ENCODE measurements at regions not wholly inside any gene's neighbourhood (a gene's known extent, or its start where the extent isn't known, plus 50 kb on each side); places are given as distances from the start of the nearest gene placed in this dataset.

DNA sequence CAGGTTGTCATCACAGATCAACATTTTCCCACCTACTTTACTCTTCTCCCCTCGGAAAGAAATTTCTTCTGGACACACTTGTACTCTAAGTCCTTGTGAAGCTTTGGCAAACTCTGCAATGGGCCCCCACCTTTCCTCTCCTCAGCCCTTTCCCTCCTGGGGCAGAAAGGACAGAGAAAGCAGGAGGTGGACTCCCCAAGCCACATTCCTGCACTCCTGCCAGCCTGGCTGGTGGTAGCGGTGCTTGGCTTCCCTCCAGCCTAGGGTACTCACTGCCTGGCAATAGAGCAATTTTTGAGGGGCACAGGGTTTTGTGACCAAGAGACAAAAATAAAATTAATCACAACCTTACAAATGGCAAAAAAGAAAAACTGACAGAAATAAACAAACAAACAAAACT lies 451.4 kb downstream of the ZSWIM6 start:
- FAIRE-seq (no peak), DNase-seq (ENCODE audit: low spot score) (no peak)

GRCh38 chr5:61784341-61784740 lies 452.3 kb downstream of the ZSWIM6 start:
- no peak for DNase-seq (ENCODE audit: low spot score)
- FAIRE-seq = no peak

- no peak for DNase-seq (ENCODE audit: low spot score)
- FAIRE-seq = no peak
These were observed 456.5 kb downstream of the ZSWIM6 start for GRCh38 chr5:61788548-61788947.

- DNase-seq (ENCODE audit: low spot score) (no peak), FAIRE-seq (no peak)
These were observed 457.9 kb downstream of the ZSWIM6 start for GRCh38 chr5:61790007-61790406.

DNA sequence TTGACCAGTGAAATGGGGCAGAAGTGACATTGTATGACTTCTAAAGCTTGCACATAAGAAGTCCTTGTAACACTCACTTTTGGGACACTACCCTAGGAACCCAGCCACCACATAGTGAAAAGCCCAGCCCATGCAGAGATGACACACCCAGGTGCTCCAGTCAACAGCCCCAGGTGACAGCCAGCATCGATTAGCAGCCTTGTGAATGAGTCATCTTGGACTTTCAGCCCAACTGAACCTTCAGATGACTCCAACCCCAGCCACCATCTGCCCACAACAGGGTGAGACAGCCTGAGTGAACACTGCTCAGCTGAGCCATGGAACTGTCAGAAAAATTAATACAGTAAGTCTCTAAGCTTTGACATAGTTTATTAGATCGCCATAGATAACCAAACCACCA lies 458.6 kb downstream of the ZSWIM6 start:
- FAIRE-seq (no peak), DNase-seq (ENCODE audit: low spot score) (peak; percentile 19)

DNA sequence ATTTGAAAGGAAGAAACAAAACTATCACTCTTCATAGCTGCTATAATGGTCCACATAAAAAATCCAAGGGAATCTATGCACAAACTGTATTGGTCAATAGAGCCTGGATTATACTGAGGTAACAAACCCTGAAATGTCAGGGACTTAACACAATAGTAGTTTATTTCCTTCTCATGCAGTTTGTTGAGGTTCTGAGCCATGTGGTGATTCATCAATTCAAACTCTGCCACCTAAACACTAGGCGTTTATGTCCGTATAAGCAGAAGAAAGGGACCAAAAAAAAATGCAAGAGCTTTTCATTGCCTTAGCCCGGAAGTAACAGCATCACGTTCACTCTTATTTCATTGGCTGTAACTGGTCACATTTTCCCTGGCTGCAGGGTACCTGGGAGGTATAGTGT lies 464.7 kb downstream of the ZSWIM6 start:
- no peak for DNase-seq (ENCODE audit: low spot score)
- FAIRE-seq = no peak

DNA sequence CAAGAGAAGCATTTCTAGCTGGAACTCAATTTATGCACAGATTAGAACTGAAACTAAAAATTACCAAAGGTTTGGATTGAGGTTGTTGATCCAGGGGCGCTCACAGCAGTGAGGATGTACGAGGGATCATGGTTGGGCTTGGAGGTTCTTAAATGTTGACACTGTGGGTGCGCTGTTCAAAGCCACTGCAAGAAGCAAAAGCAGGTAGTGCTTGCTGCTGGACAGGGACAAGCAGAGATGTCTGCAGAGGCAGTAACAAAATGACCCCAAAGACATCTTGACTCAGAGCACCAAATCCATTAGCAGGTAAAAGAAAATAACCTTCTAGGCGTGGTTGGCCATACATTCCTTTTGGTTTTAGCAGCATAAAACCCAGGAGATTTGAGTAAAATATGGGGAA lies 468.4 kb downstream of the ZSWIM6 start:
- FAIRE-seq (no peak), DNase-seq (ENCODE audit: low spot score) (no peak)

DNA sequence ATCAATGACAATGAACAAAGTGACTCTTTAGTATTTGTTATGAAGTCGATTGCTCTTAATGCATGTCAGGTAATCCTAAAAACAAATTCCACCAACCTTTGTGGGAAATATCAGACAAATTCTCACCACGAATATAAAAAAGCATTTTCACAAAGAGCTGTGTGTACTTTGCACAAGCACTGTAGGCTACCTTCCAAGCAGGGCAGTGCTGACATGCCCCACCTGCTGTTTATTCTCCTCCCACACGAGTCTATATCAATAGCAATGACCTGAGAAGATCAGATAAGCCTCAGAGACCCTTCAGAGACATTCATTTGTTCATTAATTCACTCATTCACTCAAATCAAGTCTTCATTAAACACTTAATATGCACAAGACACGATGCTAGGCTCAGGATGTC lies 469.1 kb downstream of the ZSWIM6 start:
- DNase-seq (ENCODE audit: low spot score) = no peak
- FAIRE-seq = no peak

GRCh38 chr5:61802456-61802855 lies 470.4 kb downstream of the ZSWIM6 start:
- DNase-seq (ENCODE audit: low spot score) (no peak), FAIRE-seq (no peak)

- DNase-seq (ENCODE audit: low spot score) (peak; percentile 75), FAIRE-seq (peak; percentile 86)
These were observed 473.0 kb downstream of the ZSWIM6 start for GRCh38 chr5:61805101-61805500.

DNA sequence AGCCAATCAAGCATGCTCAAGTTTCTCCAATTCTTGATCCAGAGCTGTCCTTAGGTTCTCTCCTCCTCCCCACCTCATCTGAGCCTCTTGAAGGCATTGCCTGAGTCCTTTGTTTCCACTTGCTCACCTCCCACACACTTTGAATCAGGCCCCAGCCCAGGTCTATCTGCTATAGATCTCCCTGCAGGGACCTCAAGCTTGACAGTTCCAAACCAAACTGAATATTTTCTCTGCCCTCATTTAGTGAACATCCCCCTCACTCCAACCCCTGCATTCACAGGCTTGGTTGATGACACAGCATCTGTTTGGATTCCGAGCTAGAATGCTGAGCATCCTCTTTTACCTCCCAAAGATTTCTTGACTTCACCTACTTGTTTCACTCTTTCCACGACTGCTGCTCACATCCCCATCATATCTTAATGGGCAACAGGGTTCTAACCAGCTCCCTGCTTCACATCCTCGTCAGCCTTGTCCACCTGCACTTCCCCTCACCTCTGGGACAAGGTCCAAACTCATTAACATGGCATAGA lies 474.5 kb downstream of the ZSWIM6 start:
- FAIRE-seq = no peak
- no peak for DNase-seq (ENCODE audit: low spot score)

DNA sequence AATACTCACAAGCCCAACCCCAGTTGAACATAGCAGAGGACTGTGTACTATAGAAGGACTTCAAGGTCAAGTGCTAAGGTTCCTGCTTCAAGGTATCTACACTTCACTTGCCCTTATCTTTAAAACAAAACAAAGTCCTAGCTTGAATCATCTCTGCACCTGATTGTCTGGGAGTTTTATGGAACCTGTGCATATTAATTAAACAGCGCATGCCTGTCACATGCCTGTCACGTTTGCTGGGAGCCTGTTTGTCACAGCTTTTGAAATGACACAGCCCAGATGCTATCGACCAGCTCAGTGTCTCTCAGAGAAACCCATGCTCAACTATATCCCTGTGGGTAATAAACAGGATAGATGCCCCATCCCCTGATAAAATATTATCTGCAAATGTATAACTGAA lies 476.0 kb downstream of the ZSWIM6 start:
- FAIRE-seq = no peak
- no peak for DNase-seq (ENCODE audit: low spot score)

DNA sequence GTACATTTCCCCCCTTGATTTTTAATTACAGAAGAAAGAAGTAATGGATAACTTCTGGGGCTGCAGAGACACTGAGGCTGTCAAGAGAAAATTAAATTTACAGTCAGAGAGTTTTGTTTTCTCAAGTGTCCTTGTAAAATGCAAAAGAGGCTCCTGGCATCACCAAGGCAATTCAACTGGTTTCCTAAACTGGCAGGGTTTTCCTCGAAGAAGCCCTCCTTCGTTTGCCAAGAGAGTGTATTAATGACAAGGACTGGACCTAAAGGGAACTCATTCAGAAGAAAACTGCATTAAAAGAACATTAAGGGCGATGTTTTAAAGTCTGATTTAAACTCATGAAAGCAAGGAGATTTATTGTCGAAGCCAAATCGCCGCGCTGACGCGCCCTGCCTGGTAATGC lies 476.9 kb downstream of the ZSWIM6 start:
- FAIRE-seq = no peak
- DNase-seq (ENCODE audit: low spot score) = no peak

DNA sequence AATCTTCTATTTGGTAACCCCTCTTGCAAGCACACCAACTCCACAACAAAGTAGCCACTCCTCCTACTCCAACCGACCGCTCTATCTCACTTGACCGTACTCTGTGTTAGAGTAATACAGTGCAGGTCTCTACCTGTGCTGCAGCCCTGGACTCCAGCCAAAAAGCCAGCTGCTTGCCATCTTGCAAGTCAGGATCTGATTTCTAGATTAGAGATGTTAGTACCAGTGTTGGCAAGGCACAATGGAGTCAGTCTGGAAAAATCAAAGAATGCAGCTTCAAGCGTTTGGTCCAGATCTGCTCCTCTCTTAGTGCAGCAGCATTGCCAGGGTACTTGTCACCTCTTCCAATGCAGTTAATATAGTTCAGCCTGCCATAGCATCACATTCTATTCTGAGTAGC lies 477.6 kb downstream of the ZSWIM6 start:
- no peak for FAIRE-seq
- DNase-seq (ENCODE audit: low spot score) = no peak

DNA sequence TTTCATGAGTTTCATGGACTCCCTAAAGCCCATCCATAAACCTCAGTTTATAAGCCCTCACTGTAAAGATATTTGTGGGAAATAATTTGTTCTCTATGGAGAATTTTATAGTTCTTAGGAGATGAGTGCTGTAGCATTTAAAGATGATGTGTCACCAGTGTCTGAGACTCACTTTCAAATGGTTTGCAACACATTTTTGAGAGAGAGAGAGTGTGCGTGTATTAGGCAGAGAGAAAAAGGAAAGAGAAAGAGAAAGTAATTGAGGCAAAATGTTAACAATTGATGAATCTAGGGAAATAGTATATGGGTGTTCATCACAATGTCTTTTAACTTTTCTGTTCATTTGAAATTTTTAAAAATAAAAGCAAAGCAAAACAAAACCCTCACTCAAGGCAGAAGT lies 479.0 kb downstream of the ZSWIM6 start:
- DNase-seq (ENCODE audit: low spot score) (no peak), FAIRE-seq (no peak)

GRCh38 chr5:61813361-61813760 lies 481.3 kb downstream of the ZSWIM6 start:
- no peak for FAIRE-seq
- no peak for DNase-seq (ENCODE audit: low spot score)

GRCh38 chr5:61815339-61815738 lies 483.3 kb downstream of the ZSWIM6 start:
- no peak for FAIRE-seq
- no peak for DNase-seq (ENCODE audit: low spot score)

- no peak for DNase-seq (ENCODE audit: low spot score)
- FAIRE-seq = no peak
These were observed 484.1 kb downstream of the ZSWIM6 start for GRCh38 chr5:61816146-61816545.

- DNase-seq (ENCODE audit: low spot score) (no peak), FAIRE-seq (no peak)
These were observed 484.8 kb downstream of the ZSWIM6 start for GRCh38 chr5:61816585-61817450.

DNA sequence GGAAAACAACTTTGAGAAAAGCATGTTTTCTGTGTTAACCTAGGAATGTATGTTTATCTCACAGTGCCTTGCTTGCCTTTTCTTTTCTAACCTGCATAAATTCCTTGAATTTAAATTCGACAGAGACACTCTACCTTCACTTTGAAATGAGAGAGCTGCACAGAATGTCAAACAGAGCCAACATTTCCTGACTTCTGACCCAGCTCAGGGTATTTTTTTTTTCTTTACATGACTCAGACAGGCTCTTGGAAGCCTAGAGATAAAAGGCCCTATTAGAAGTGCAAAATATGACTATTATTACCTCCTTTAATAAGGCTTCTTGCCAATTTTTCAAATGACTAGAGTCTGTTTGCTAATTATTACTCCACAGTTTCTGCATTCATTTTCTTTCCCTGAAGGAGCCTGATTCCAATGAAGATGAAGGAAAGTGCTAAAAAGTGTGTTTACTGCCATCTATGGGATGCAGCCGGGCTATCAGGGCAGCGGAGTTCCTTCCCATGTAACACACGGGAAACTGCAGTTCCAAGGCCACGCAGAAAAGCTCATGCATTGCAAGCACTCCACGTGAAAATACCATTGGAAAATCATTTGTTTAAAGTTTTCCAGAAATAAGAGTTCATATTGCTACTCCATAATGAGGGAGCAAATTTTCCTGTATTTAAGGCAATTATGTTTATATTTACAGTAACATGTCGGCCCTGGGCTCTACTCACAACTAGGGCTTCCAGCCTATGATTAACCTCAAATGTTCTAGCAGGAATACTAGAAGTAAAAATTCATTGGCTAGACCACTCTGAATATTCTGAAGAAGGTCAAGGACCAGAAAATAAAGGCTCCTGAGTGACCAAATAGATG lies 485.6 kb downstream of the ZSWIM6 start:
- DNase-seq (ENCODE audit: low spot score) = peak; percentile 57

GRCh38 chr5:61820836-61821235 lies 485.2 kb upstream of the KIF2A start:
- no peak for DNase-seq (ENCODE audit: low spot score)
- FAIRE-seq = no peak

More for the DNA sequence above, 485.6 kb downstream of the ZSWIM6 start:
- FAIRE-seq = no peak

- DNase-seq (ENCODE audit: low spot score) (no peak), FAIRE-seq (no peak)
These were observed 484.4 kb upstream of the KIF2A start for GRCh38 chr5:61821561-61821960.
